ENCODE measurements at regions not wholly inside any gene's neighbourhood (a gene's known extent, or its start where the extent isn't known, plus 50 kb on each side); places are given as distances from the start of the nearest gene placed in this dataset.

GRCh38 chr6:44663860-44664634, 276.5 kb downstream of the CDC5L start:
- no peaks in the 10 kb centered on the region; a peak in 1 of 5 replicates for H3K9me3 Mint-ChIP-seq
- peaks cover 86% of the 10 kb centered on the region in 2 experiments for H3K4me1 Mint-ChIP-seq

More at GRCh38 chr6:44663860-44664634, 276.5 kb downstream of the CDC5L start:
- Histone ChIP-seq H3K9me3 (ENCODE audit: control insufficient read depth, low read depth, low read length) (no peaks in the 10 kb centered on the region), H3K27ac (ENCODE audit: insufficient read length, low read depth, low read length) (peak overlapping the region; percentile 95), H2AK5ac (ENCODE audit: insufficient read length, low read length) (no peak overlapping the region), H2AFZ (ENCODE audit: low read length) (no peak overlapping the region), H4K8ac (replicated peaks; ENCODE audit: insufficient read length, low read depth, low read length) (no peak overlapping the region), H3K27me3 (ENCODE audit: insufficient read depth, low read length) (no peaks in the 10 kb centered on the region), H2BK15ac (ENCODE audit: low read depth, low read length) (0 out of 2 replicates have a peak overlapping the region, but pooled peaks have one; percentile 9), H2BK20ac (ENCODE audit: low read depth, low read length, poor library complexity, severe bottlenecking) (peak overlapping the region; percentile 92), H2BK5ac (ENCODE audit: insufficient read length, low read length) (no peak overlapping the region), H3K4me2 (ENCODE audit: insufficient read depth, insufficient read length, low read length) (no peak overlapping the region), H3K23me2 (ENCODE audit: insufficient read length, low read depth, low read length, poor library complexity, severe bottlenecking) (no peaks in the 10 kb centered on the region), H3K79me2 (ENCODE audit: insufficient read depth, low read length) (no peaks in the 10 kb centered on the region), H3K18ac (ENCODE audit: insufficient read length, low read depth, low read length) (peak overlapping the region; percentile 53), H2BK120ac (ENCODE audit: low read depth, low read length, poor library complexity, severe bottlenecking) (no peak overlapping the region), H4K20me1 (ENCODE audit: control insufficient read depth, insufficient read depth, insufficient read length) (no peaks in the 10 kb centered on the region), H3K56ac (ENCODE audit: insufficient read length, low read depth, low read length) (peak overlapping the region; percentile 63), H4K5ac (ENCODE audit: insufficient read length, low read depth, low read length) (no peak overlapping the region), H3K79me1 (ENCODE audit: insufficient read depth, low read depth, low read length, poor library complexity, severe bottlenecking) (no peaks in the 10 kb centered on the region), H3K23ac (ENCODE audit: insufficient read length, low read depth, low read length) (no peak overlapping the region), H2BK12ac (ENCODE audit: insufficient read length, low read depth, low read length) (peak overlapping the region; percentile 52), H3K4ac (ENCODE audit: low read depth, low read length) (no peak overlapping the region; the same call in 1 of the 2 replicates), H3T11ph (ENCODE audit: low read length) (no peak overlapping the region), H3K14ac (ENCODE audit: insufficient read depth, low read length) (0 out of 2 replicates have a peak overlapping the region, but pooled peaks have one; percentile 1), H4K91ac (ENCODE audit: insufficient read length, low read depth, low read length) (peak overlapping the region; percentile 87), H3K4me1 (ENCODE audit: insufficient read depth, low read length) (peaks cover 42% of the 10 kb centered on the region), H3K9ac (ENCODE audit: extremely low read depth, insufficient read length, low read length) (no peak overlapping the region)
- no peak for TF ChIP-seq CTCF (conservative IDR thresholded peaks at IDR 0.05)
- peak; percentile 18 for DNase-seq
- H3K36me3 Mint-ChIP-seq (ENCODE audit: insufficient read depth in 1 of 3, low read depth in 3 of 3) = no peaks in the 10 kb centered on the region
- peak overlapping the region; percentile 96 to 99 (median 97) for H3K27ac Mint-ChIP-seq
- H3K27me3 Mint-ChIP-seq (ENCODE audit: low read depth) = peaks cover 8% of the 10 kb centered on the region; the same call in 1 of the 2 replicates
- no CpG with 5 or more reads among the region's 10 CpGs for WGBS (ENCODE audit: extremely low coverage, insufficient read length, low lambda C conversion rate)
- H3K4me3 Mint-ChIP-seq = no peak overlapping the region

Data from H9 (cell line).